Astrocyte of the cerebellum (primary cell): ENCODE measurements at regions not wholly inside any gene's neighbourhood (a gene's known extent, or its start where the extent isn't known, plus 50 kb on each side); places are given as distances from the start of the nearest gene placed in this dataset.

ENCODE experiments used
- DNase-seq: peaks from one replicate; pipeline ENCODE4 v3.0.0-alpha.2; 2011; ENCODE audit warnings: low read depth
- H3K4me3 ChIP-seq: 2 replicates; pipeline ENCODE4 v1.5.1; 2011; ENCODE audit warnings: mild to moderate bottlenecking, low read depth, low read length, moderate library complexity
- in situ Hi-C: cut with HindIII; loops from 2 replicates; pipeline ENCODE4 v1.10.0; 2017; ENCODE audit warnings: low sequenced_read_pairs
- TF ChIP-seq, protein P1 (sequence below): IDR thresholded peaks from 2 replicates; pipeline ENCODE4 v1.5.1; 2012; ENCODE audit warnings: low read length, low read depth, moderate library complexity, mild to moderate bottlenecking; ENCODE audit errors: missing control alignments

DNA sequence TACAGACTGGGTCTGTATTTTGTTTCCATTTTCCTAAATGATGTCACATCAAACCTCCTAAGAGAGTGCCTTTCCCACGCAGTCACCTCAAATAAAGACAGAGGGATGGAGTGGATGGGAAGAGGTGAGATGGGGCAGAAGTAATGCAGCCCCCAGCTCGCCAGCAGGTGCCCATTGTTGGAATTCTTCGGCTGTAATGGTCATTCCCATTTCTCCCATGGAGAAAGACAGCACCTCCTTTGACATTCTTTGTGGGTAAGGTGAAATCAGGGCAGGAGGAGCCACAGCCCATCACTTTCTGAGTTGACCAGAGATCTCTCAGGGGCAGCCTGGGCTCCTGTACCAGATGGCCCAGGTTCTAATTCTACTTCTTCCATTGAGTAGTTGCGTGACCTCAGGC lies 84.4 kb upstream of the NR2F2 start:
- in situ Hi-C loops: no loop called here
- DNase-seq: no peak
- TF ChIP-seq, protein P1, sequence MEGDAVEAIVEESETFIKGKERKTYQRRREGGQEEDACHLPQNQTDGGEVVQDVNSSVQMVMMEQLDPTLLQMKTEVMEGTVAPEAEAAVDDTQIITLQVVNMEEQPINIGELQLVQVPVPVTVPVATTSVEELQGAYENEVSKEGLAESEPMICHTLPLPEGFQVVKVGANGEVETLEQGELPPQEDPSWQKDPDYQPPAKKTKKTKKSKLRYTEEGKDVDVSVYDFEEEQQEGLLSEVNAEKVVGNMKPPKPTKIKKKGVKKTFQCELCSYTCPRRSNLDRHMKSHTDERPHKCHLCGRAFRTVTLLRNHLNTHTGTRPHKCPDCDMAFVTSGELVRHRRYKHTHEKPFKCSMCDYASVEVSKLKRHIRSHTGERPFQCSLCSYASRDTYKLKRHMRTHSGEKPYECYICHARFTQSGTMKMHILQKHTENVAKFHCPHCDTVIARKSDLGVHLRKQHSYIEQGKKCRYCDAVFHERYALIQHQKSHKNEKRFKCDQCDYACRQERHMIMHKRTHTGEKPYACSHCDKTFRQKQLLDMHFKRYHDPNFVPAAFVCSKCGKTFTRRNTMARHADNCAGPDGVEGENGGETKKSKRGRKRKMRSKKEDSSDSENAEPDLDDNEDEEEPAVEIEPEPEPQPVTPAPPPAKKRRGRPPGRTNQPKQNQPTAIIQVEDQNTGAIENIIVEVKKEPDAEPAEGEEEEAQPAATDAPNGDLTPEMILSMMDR: no peak
- H3K4me3 ChIP-seq: no peak overlapping the region

DNA sequence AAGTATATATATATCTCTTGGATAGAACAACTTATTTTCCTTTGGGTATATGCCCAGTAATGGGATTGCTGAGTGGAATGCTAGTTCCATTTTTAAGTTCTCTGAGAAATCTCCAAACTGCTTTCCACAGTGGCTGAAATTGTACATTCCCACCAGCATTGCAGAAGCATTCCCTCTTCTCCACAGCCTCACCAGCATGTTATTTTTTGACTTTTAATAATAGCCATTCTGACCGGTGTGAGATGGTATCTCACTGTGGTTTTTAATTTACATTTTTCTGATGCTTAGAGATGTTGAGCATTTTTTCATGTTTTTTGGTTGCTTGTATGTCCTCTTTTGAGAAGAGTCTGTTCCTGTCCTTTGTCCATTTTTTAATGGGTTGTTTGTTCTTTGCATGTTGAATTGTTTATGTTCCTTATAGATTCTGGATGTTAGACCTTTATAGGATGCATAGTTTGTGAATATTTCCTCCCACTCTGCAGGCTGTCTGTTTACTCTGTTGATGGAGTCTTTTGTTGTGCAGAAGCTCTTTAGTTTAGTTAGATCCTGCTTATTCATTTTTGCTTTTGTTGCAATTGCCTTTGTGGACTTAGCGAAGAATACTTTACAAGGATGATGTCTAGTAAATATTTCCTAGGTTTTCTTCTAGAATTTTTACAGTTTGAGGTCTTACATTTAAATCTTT lies 82.7 kb upstream of the NR2F2 start:
- TF ChIP-seq, protein P1: no peak
- no peak for DNase-seq
- H3K4me3 ChIP-seq: no peak overlapping the region
- in situ Hi-C loops: no loop called here

DNA sequence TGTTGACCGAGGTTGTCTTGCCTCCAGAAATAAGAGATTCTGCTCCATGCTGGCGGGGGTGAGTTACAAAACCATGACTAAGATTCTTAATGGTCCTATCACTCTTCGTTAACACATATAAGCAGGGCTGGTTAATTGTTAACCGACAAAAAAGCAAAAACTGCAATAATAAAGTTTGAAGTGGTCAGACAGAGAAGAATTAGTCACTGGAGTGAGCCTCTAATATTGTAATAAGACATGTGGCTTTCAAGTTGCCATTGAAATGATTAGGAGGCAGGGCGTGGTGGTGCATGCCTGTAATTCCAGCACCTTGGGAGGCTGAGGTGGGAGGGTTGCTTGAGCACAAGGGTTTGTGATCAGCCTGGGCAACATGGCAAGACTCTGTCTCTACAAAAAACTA lies 78.4 kb upstream of the NR2F2 start:
- TF ChIP-seq, protein P1: no peak
- H3K4me3 ChIP-seq: no peak overlapping the region
- no peak for DNase-seq
- in situ Hi-C loops: no loop called here

DNA sequence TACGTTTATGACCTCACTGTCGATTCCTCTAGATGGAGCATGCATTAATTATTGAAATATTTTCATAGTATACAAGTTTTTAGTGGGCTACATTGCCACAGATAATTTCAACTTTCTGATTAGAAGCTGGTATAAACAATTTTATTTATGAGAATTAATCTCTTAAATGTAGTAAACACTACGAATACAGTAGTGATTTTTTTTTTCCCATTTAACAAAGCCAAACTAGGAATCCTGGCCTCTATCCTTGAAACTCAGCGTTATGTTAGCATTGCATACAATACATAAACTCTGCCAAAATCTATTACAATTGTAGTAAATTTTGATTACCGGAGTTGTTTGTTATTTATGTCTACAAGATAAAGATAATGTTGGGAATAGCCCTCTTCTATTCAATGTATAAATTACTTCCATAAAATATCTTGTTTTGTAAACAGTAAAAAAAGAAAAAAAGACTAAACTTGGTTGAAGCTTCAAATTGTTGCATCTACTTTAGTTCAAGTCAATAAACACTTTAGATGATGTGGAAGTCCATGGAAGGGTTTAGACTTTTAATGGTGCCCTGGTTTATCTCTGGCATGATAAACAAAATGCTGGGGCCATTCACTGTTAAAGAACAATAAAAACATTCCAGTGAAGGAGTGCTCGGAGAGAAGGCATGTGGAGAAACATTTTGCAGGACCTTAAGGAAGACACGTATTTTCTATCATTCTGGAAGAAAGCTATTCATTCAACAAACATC lies 77.3 kb upstream of the NR2F2 start:
- no peak overlapping the region for H3K4me3 ChIP-seq
- DNase-seq: no peak
- in situ Hi-C loops: no loop called here
- TF ChIP-seq, protein P1: no peak

DNA sequence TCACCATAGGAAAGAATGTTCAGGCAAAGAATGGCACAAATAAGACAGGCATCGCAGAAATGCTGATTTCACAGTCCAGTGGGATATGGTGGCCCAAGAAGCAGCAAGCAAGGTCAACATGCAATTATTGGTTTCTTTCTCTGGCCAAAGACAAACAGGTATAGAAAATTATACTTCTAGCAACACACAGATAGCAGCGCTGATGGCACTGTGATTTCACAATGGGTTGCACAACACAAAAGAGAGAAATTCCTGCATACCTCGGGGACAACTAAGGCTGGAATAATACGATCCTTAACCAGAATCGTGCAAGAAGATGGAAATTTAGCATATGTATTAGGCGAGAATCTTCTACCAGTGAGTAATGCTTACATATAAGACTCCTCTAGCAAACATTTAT lies 76.3 kb upstream of the NR2F2 start:
- in situ Hi-C loops: no loop called here
- no peak for DNase-seq
- TF ChIP-seq, protein P1: no peak
- H3K4me3 ChIP-seq: no peak overlapping the region

DNA sequence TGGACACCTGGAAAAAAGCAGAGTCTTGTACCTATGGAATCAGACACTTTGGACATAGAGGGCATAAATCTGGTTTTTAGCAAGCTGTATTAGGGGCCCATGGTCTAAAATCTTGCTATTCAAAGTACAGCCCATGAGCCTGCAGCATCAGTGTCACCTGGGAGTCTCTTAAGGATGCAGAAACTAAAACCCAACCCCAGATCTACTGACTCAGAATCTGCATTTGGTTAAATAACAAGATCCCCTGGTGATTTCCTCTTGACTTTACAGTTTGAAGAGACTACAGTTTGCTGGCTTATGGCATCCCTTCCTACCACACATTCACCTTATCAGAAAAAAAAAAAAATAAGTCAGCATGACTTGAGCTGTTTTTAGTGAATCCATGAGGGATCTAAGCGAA lies 74.9 kb upstream of the NR2F2 start:
- TF ChIP-seq, protein P1: no peak
- no peak overlapping the region for H3K4me3 ChIP-seq
- in situ Hi-C loops: no loop called here
- DNase-seq: no peak
